ENCODE measurements at regions not wholly inside any gene's neighbourhood (a gene's known extent, or its start where the extent isn't known, plus 50 kb on each side); places are given as distances from the start of the nearest gene placed in this dataset.

- no peak for DNase-seq (ENCODE audit: low read depth in 2 of 2)
Measured at GRCh38 chr17:33974276-33974675, 280.8 kb upstream of the CCL2 start.

GRCh38 chr17:33976831-33977230, 278.3 kb upstream of the CCL2 start:
- DNase-seq (ENCODE audit: low read depth in 2 of 2), result no peak

GRCh38 chr17:33977729-33978514, 277.2 kb upstream of the CCL2 start:
- no peak for DNase-seq (ENCODE audit: low read depth in 2 of 2)

- DNase-seq (ENCODE audit: low read depth in 2 of 2), result no peak
Measured at GRCh38 chr17:33978889-33979288, 276.2 kb upstream of the CCL2 start.

DNA sequence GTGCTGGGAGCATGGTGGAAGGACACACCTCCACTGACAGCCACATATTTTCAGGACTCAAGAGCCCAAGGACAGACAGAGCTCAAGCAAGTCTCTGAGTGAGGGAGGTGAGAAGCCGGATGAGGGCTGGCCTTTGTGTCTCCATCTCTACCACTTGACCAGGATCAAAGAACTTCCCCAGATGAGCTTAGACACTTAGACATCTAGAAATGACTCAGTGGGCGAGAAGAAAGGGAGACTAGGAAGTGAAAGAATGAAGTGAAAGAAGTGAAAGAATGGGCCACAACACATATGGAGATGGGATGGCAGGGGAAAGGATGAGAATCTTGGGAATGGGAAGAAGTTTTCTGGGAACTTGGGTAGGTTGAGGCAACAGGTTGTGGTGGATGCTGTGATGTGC, 274.9 kb upstream of the CCL2 start:
- DNase-seq (ENCODE audit: low read depth in 2 of 2), result no peak

DNA sequence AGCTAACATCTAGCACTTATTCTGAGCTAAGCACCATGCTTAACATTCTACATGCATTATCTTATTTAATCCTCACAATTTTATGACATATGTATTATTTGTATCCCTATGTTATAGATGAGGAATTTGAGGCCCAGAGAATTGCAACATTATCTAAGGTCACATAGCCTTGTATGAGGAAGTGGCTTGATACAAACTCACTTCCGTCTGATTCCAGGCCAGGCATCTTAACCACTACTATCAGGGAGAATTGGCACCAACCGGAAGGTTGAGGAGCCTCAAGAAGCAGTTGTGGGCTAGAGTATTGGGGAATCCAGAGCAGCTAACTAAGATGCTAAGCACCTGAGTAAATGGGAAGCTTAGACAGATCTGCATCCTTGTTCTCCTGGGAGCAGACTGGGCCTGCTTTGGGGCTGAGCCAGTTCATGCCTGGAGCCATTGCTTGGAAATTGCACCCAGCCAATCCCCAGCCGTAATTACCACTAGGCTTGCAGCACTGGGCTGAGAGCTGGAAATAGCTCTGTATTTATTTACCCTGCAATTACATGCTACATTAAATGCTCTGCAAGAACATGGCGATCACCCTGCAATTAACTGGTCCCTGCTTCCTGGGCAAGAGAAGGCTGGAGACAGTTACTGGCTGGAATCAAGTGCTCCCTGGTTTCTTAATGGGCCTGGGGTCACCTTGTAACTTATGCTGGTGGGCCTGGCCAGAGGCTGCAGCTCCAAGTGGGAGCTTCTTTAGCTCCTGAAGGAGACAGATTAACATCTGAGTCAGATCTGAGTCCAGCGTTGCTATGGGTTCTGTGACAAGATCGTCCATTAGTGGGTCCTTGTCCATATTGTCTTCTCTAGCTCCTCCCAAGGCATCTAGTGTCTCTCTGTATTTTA, 273.1 kb upstream of the CCL2 start:
- no peak for DNase-seq (ENCODE audit: low read depth in 2 of 2)

DNA sequence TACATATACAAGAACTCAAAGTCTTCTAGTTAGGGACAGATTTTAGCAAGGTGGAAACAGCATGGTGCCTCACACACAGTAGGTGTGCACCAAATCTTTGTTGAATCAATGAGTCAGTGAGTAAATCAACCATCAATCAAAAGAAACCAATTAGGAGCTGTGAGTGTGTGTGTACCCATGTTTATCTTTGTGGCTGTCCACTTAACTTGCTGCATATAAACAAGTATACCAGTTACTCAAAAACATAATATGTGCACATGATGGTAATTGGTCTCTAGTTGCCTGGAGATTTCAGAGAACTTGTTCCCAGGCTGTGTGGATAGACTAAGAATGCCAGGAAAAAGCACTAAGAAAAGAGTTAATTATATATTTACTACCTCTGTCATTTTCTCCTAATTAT, 272.2 kb upstream of the CCL2 start:
- DNase-seq (ENCODE audit: low read depth in 2 of 2), result no peak

- DNase-seq (ENCODE audit: low read depth in 2 of 2), result no peak
Measured at GRCh38 chr17:33983824-33984574, 271.1 kb upstream of the CCL2 start.

DNA sequence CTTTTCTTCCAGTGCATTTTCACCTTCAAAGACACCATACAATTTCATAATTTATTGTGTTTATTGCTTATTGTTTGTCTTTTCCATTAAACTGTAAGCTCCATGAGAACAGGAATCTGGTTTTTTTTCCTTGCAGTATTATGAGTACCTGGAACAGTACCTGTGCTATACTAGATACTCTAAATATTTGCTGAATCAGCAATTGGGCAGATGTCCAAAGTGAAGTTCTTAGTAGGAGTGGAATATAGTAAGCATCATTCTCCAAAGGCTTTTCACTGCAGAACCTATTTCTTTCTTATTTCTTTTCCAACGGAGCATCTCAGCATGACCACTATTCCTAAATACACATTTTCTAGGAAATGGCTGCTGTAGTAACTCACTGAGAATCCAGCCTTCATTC, 269.0 kb upstream of the CCL2 start:
- DNase-seq (ENCODE audit: low read depth in 2 of 2), result no peak

GRCh38 chr17:33986566-33986965, 268.5 kb upstream of the CCL2 start:
- DNase-seq (ENCODE audit: low read depth in 2 of 2), result no peak

- no peak for DNase-seq (ENCODE audit: low read depth in 2 of 2)
Measured at GRCh38 chr17:33987162-33987561, 267.9 kb upstream of the CCL2 start.

GRCh38 chr17:33989361-33990148, 265.5 kb upstream of the CCL2 start:
- DNase-seq (ENCODE audit: low read depth in 2 of 2), result no peak

DNA sequence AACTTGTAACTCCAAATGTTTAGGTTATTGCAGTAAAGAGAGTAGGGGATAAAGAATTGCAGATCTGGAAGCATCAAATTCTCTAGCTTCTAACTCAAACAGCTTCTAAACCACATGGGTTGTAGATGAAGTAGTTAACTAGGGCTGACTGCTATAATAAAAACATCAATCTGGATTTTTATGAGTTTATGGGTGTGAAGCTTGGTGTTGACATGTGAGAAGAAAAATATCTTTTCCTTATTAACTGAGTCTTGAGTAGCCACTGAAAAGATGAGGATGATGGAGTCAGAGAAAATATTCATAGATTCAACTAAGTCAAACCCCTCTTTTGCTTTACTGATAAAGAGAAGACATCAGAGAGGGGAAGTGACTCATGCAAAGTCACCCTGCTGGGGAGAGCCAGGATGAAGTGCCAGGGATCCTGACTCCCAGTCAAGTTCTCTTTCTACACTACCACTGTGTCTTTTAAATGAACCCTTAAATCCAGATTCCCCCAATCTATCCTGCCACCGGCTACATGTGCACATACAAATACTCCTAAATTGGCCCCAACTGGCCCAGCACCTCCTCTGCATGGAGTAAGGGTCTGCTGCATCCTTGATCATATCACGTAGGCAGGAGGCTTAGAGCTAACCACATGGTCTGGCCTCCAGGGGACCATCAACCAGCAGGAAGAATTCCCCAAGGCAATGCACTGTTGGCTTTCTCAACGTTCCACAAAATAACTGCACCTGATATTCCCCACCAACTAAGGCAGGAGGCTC, 264.0 kb upstream of the CCL2 start:
- no peak for DNase-seq (ENCODE audit: low read depth in 2 of 2)

DNA sequence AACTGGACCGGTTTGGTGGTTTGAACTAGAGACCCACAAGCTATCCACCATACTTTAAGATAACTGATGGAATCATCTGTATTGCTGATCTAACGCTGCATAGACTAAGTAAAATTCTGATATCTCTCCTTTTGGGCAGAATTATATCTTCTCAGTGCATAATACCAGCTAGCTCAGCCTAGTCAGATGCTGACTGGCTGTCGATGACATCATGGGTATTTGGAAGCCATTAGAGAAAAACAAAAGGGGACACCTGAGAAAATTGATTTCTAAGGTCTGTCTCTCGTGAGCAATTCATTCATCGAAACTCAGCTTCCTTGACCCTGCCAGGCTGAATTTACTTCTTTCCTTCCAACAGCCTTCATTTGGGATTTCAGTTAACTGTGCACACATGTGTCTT, 263.0 kb upstream of the CCL2 start:
- DNase-seq (ENCODE audit: low read depth in 2 of 2), result no peak

- no peak for DNase-seq (ENCODE audit: low read depth in 2 of 2)
Measured at GRCh38 chr17:34000639-34001038, 254.4 kb upstream of the CCL2 start.

DNA sequence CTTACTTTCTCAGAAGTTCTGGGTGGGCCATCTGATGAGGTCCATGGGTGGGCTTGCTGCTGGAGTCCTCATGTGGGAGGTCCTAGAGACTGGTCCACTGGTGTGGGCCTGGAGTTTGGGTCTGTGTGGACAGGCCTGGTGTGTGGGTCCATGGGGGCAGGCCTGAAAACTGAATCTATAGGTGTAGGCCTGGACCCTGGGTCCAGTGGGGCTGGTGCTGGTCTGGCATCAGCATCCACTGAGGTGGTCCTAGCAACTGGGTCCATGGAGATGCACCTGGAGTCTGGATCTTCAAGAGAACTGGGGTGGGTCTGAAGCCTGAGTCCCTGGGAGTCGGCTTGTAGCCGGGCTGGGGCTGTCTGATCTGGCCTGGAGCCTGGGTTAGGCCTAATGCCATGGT, 253.8 kb upstream of the CCL2 start:
- DNase-seq (ENCODE audit: low read depth in 2 of 2), result no peak

DNA sequence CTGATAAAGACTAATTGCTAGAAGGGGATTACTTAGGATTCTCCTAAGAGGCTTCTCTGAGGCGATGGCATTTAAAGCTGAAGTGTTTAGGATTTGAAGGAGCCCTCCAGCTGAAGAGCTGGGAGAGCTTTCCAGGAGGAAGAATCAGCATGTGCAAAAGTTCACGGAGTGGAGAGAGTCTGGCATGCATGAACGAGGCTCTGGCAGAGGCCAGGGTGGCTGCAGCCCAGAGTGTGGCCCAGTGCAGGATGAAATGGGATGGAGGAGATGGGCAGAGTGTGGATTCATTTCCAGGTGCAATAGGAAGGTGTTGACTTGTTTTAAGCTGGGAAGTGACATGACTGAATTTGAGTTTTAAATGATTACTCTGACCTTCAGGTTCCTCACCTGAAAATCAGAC, 249.0 kb upstream of the CCL2 start:
- DNase-seq (ENCODE audit: low read depth in 2 of 2), result no peak

GRCh38 chr17:34008125-34008524, 247.0 kb upstream of the CCL2 start:
- no peak for DNase-seq (ENCODE audit: low read depth in 2 of 2)

DNA sequence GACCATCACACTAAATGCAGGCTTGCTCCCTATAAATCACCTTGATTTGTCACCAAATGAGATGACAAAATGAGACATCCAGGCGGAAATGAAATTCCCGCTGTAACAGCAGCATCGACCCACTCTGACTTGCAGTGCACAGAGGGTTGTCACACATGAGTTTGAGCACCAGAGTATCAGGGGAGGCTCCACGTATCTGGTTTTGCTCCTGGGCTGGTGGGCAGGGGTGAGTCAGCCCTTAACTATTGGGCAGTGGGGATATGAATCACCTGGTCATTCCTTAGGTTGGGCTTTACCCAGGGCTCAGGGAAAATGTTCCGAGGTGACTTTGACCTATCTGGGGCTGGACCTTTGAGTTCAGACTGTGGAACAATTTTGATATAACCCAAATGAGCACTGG, 245.2 kb upstream of the CCL2 start:
- no peak for DNase-seq (ENCODE audit: low read depth in 2 of 2)

DNA sequence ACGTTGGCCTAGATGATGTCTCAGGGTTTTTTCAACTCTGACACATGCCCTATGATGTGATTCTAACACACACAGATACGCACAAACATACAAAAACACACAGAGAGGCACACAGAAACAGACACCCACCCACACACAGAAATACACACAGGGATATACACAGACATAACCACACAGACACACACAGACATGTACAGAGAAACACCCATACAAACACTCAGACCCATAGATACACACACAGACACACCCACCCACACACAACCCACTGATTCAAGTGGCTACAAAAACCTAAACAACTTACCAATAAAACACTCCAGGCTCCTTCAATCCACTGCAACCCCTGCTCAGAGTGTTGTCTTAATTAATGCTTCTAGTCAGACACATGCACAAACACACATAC, 244.6 kb upstream of the CCL2 start:
- DNase-seq (ENCODE audit: low read depth in 2 of 2), result no peak

DNA sequence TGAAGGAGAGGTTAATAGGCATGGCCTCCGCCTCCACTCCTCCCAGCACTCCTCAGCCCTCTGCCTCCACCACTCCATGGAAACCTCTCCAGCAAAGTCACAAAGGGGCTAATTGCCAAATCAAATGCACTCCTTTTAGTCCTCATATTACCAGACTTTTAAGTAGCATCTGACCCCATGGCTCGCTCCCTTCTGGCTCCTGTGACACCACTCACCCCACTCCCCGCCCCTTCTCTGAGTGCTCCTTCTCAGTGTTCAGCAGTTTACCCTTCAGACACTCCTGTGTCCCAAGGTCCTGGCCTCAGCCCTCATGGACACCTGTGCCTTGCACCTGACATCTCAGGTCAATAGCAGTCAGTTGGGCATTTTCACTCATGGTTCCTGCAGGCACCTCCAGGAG, 243.5 kb upstream of the CCL2 start:
- DNase-seq (ENCODE audit: low read depth in 2 of 2), result no peak

Measured in fibroblast of skin of left biceps (primary cell).